ENCODE measurements at regions not wholly inside any gene's neighbourhood (a gene's known extent, or its start where the extent isn't known, plus 50 kb on each side); places are given as distances from the start of the nearest gene placed in this dataset.

GRCh38 chr20:61161726-61162390, 90.2 kb upstream of the CDH4 start:
- FAIRE-seq (no peak), DNase-seq (ENCODE audit: low read depth in 1 of 2, low spot score in 1 of 2) (no peak), ATAC-seq (no peak)
- Histone ChIP-seq H3K27ac (no peak overlapping the region), H3K9me3 (no peaks in the 10 kb centered on the region), H3K4me3 (no peak overlapping the region), H3K4me2 (no peak overlapping the region), H3K4me1 (peaks cover 6% of the 10 kb centered on the region; the same call in 2 of the 3 replicates)
- WGBS (ENCODE audit: missing lambda C conversion rate): 93% methylated on average over 8 of the region's 8 CpGs
- TF ChIP-seq RARB (CRISPR knock-in tag; IDR thresholded peaks at IDR 0.05): no peak
- TF ChIP-seq FOXS1 (CRISPR knock-in tag; IDR thresholded peaks at IDR 0.05): no peak
- TF ChIP-seq GATA3 (IDR thresholded peaks at IDR 0.05; ENCODE audit: borderline replicate concordance): no peak
- no peak for TF ChIP-seq ZNF302 (CRISPR knock-in tag; IDR thresholded peaks at IDR 0.05)
- TF ChIP-seq CHD4 (IDR thresholded peaks at IDR 0.05; ENCODE audit: borderline replicate concordance): no peak
- 0 out of 3 replicates have a peak, but pooled peaks have one; percentile 8 for TF ChIP-seq SMC3 (IDR thresholded peaks at IDR 0.05)
- TF ChIP-seq RAD21 (conservative IDR thresholded peaks at IDR 0.05 in 1 of 2, IDR thresholded peaks at IDR 0.05 in 1 of 2): peak; percentile 23 to 48; a peak in 2 of 5 replicates
- TF ChIP-seq CTCF (IDR thresholded peaks at IDR 0.05): peak; percentile 25; the same call in 2 of the 3 replicates
- POLR2A ChIA-PET: no interaction called here
- CTCF ChIA-PET: interaction anchor here (0.6 to 1.8 kb wide), 9 partner anchors 9 to 952 kb away, joined by 3 to 7 read pairs (median 3); no protein-coding TSS in a partner anchor

- FAIRE-seq: no peak
- CTCF ChIA-PET: interaction anchor here (0.7 to 1.4 kb wide), 5 partner anchors 9 to 865 kb away, joined by 3 to 4 read pairs (median 3); no protein-coding TSS in a partner anchor
Observed at GRCh38 chr20:61162451-61162850, 89.6 kb upstream of the CDH4 start.

GRCh38 chr20:61163031-61163430, 89.0 kb upstream of the CDH4 start:
- no peaks in the 10 kb centered on the region for H3K9me3 ChIP-seq
- H3K4me1 ChIP-seq: peaks cover 6% of the 10 kb centered on the region; the same call in 2 of the 3 replicates
- ATAC-seq: no peak
- no peak for FAIRE-seq
- POLR2A ChIA-PET: no interaction called here
- no peak for DNase-seq (ENCODE audit: low read depth in 1 of 2, low spot score in 1 of 2)
- WGBS (ENCODE audit: missing lambda C conversion rate): 61% methylated on average over 7 of the region's 7 CpGs
- no peak overlapping the region for H3K4me2 ChIP-seq
- H3K27ac ChIP-seq: no peak overlapping the region
- TF ChIP-seq SREBF2 (IDR thresholded peaks at IDR 0.05): no peak
- TF ChIP-seq MAX (IDR thresholded peaks at IDR 0.05): no peak
- TF ChIP-seq EP300 (IDR thresholded peaks at IDR 0.05): no peak
- no peak for TF ChIP-seq ZSCAN20 (CRISPR knock-in tag; IDR thresholded peaks at IDR 0.05)
- no peak for TF ChIP-seq HOXB5 (CRISPR knock-in tag; IDR thresholded peaks at IDR 0.05)
- no peak for TF ChIP-seq HDAC2 (IDR thresholded peaks at IDR 0.05)
- no peak for TF ChIP-seq CBX2 (IDR thresholded peaks at IDR 0.05; ENCODE audit: borderline replicate concordance, low read depth)
- TF ChIP-seq KDM1A (IDR thresholded peaks at IDR 0.05; ENCODE audit: low read depth): no peak
- no peak for TF ChIP-seq SMC3 (IDR thresholded peaks at IDR 0.05)
- no peak for TF ChIP-seq HMGXB4 (CRISPR knock-in tag; IDR thresholded peaks at IDR 0.05; ENCODE audit: borderline replicate concordance)
- no peak for TF ChIP-seq BCL3 (IDR thresholded peaks at IDR 0.05)
- TF ChIP-seq HES2 (IDR thresholded peaks at IDR 0.05): no peak
- no peak for TF ChIP-seq PHF8 (IDR thresholded peaks at IDR 0.05; ENCODE audit: borderline replicate concordance, low read depth)
- no peak for TF ChIP-seq USF2 (IDR thresholded peaks at IDR 0.05)
- CTCF ChIA-PET: interaction anchor here (1.4 kb wide), 1 partner anchor 10 kb away, joined by 3 read pairs; no protein-coding TSS in a partner anchor
- no peak overlapping the region for H3K4me3 ChIP-seq

More at GRCh38 chr20:61162451-61162850, 89.6 kb upstream of the CDH4 start:
- ATAC-seq (no peak), DNase-seq (ENCODE audit: low read depth in 1 of 2, low spot score in 1 of 2) (no peak)
- Histone ChIP-seq H3K27ac (no peak overlapping the region), H3K9me3 (no peaks in the 10 kb centered on the region), H3K4me3 (no peak overlapping the region), H3K4me1 (peaks cover 6% of the 10 kb centered on the region; the same call in 2 of the 3 replicates), H3K4me2 (no peak overlapping the region)
- WGBS (ENCODE audit: missing lambda C conversion rate): 81% methylated on average over 12 of the region's 12 CpGs
- no peak for TF ChIP-seq PBX3 (IDR thresholded peaks at IDR 0.05)
- POLR2A ChIA-PET: no interaction called here
